VCaP (cell line): ENCODE measurements at regions not wholly inside any gene's neighbourhood (a gene's known extent, or its start where the extent isn't known, plus 50 kb on each side); places are given as distances from the start of the nearest gene placed in this dataset.

Experiments
- H3K27ac ChIP-seq: fragments of 450-650 bp; 2 replicates; pipeline ENCODE4 v1.5.1; 2017
- TF ChIP-seq, protein P1 (sequence below): fragments of 450-650 bp; conservative IDR thresholded peaks from 2 replicates; pipeline ENCODE4 v1.5.1; 2017; ENCODE audit warnings: mild to moderate bottlenecking, moderate library complexity

GRCh38 chr5:178793151-178793550 is 62.7 kb upstream of the ZNF354A start:
- TF ChIP-seq, protein P1, sequence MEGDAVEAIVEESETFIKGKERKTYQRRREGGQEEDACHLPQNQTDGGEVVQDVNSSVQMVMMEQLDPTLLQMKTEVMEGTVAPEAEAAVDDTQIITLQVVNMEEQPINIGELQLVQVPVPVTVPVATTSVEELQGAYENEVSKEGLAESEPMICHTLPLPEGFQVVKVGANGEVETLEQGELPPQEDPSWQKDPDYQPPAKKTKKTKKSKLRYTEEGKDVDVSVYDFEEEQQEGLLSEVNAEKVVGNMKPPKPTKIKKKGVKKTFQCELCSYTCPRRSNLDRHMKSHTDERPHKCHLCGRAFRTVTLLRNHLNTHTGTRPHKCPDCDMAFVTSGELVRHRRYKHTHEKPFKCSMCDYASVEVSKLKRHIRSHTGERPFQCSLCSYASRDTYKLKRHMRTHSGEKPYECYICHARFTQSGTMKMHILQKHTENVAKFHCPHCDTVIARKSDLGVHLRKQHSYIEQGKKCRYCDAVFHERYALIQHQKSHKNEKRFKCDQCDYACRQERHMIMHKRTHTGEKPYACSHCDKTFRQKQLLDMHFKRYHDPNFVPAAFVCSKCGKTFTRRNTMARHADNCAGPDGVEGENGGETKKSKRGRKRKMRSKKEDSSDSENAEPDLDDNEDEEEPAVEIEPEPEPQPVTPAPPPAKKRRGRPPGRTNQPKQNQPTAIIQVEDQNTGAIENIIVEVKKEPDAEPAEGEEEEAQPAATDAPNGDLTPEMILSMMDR, result peak; percentile 77
- no peak overlapping the region for H3K27ac ChIP-seq

GRCh38 chr5:178791976-178792375 is 61.5 kb upstream of the ZNF354A start:
- TF ChIP-seq, protein P1, result no peak
- H3K27ac ChIP-seq, result no peak overlapping the region

DNA sequence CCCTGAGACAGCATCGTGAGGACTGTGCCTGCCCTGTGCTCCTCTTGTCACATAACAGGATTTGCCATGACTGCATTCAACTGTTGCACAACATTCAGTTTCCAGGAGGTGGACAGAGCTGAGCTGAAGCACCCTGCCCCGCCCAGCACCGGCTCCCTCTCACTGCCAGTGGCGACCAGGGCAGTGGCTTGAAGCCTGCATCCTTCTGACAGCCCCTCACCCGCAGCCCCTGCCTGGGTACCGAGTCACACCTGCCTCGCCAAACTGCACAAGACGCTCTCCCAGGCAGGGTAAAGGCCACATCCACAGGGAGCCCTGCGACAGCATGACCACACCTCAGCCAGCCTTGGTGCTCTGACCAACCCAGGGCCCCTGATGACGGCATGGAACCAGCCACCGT is 59.9 kb upstream of the ZNF354A start:
- no peak overlapping the region for H3K27ac ChIP-seq
- TF ChIP-seq, protein P1, result no peak

GRCh38 chr5:178788381-178789085 is 58.1 kb upstream of the ZNF354A start:
- TF ChIP-seq, protein P1, result no peak
- no peak overlapping the region for H3K27ac ChIP-seq

DNA sequence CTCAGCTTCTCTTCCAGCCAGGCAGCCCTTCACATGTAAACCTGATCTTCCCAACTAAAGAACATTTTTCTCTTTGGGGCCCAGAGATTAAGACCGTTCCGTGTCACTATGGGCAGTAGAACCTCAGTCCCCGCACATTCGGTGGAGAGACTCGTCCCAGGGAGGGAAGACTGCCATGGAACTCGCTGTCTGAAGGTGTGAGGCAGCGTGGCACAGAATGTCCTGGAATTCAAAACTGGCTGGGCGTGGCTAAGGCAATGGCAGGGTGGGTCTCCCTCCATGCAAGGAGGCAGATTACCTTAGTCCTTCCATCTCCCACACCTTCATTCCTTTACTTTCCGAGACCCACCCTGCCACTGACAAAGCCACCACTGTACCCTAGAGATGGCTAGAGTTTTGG is 57.4 kb upstream of the ZNF354A start:
- H3K27ac ChIP-seq, result no peak overlapping the region
- TF ChIP-seq, protein P1, result no peak

- H3K27ac ChIP-seq, result no peak overlapping the region
- TF ChIP-seq, protein P1, result no peak
Measured at GRCh38 chr5:178786859-178787499, 56.5 kb upstream of the ZNF354A start.

- TF ChIP-seq, protein P1, result no peak
- H3K27ac ChIP-seq, result no peak overlapping the region
Measured at GRCh38 chr5:178786417-178786816, 56.0 kb upstream of the ZNF354A start.
